Daoy (cell line): ENCODE measurements at regions not wholly inside any gene's neighbourhood (a gene's known extent, or its start where the extent isn't known, plus 50 kb on each side); places are given as distances from the start of the nearest gene placed in this dataset.

Experiments used
- DNase-seq: peaks from one replicate; pipeline ENCODE4 v3.0.0-alpha.2; 2015; ENCODE audit warnings: low read depth

DNA sequence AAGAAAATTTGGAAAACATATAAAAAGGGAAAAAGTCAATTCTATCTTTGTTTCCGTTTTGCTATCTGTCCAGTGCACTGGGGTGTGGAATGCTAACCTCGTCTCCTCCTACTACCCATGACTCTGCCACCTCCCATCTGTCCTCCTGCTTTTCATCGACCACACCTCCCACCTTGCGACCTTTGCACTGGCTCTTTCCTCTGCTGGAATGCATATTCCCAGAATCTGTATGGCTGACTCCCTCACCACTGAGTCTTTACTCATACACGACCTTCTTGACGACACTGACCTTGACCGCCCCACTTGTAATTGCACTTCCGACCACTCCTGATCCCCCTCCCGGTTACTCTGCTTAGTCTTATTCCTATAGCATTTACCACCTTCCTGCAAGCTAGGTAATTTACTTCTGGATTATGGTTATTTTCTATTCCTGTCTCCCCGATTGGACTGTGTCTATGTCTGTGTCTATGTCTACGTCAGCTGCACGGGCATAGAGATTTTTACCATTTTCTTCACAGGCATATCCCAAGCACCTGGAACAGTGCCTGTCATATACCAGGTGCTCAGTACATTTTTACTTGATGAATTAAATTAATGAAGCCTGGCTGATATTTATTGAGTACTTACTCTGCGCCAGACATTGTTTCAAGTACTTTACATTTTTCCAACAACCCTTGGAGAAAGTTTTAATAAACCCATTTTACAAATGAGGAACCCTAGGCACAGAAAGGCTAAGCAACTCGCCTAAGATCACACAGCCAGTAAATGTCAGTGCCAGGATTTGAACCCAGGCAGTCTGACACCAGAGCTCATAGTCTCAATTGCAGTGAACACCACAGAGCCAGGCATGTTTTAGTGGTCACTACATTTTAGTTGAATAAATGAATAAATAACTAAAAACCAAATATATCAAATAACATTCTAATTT, 54.0 kb upstream of the SLC22A11 start:
- no peak for DNase-seq

DNA sequence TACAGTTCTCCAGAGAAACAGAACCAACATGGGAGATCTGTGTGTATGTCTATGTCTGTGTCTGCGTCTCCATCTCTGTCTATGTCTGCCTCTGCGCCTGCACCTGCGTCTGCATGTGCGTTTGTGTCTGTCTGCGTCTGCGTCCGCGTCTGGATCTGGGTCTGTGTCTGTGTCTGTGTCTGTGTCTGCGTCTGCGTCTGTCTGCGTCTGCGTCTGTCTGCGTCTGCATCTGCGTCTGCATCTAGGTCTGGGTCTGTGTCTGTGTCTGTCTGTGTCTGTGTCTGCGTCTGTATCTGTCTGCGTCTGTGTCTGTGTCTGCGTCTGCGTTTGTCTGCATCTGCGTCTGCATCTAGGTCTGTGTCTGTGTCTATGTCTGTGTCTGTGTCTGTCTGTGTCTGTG, 53.1 kb upstream of the SLC22A11 start:
- DNase-seq, result no peak

DNA sequence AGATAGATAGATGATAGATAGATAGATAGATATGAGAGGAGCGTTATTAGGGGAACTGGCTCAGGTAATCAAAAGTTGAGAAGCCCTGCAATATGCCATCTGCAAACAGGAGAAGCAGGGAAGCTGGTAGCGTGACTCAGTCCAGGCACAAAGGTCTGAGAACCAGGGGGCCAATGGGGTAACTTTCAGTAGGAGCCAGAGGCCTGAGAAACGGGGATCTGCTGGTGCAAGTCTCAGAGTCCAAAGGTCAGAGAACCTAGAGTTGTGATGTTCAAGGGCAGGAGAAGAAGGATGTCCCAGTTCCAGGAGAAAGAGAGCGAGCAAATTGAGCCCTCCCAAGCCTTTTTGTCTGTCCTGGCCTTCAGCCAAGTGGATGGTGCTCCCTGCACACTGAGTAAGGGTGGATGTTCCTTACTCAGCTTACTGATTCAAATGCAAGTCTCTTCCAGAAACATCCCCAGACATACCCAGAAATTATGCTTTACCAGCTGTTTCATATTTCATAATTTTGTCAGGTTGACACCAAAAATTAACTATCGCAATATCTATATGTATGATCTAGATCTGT, 52.5 kb upstream of the SLC22A11 start:
- DNase-seq, result no peak

DNA sequence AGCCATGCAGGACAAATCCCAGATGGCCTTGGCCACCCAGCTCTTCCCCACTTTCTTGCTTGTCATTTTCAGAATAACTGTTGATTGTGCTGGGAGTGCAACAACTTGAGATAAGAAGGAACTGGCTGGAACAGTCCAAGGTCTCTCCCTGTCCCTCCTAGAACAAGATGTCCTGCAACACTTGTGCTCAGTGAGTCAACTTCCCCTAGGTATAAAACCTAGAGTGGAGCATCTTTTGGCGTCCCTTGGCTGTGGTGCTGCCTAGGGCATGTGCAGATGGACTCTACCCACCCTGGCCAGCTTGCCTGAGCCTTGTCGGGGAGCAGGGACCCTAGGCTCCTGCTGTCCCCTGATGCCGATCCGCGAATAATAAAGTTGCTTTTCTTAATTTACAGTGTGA, 50.7 kb upstream of the SLC22A11 start:
- DNase-seq, result no peak
